Keratinocyte (primary cell): ENCODE measurements at regions not wholly inside any gene's neighbourhood (a gene's known extent, or its start where the extent isn't known, plus 50 kb on each side); places are given as distances from the start of the nearest gene placed in this dataset.

Experiments
- DNase-seq: peaks from one replicate; pipeline ENCODE4 v3.0.0-alpha.2; 2011; ENCODE audit warnings: low read depth, missing footprints, low spot score
- FAIRE-seq: peaks from 2 replicates; lab custom pipeline; 2011; peaks lifted over from hg19 to GRCh38; lab: Jason Lieb, UNC
- H2AFZ ChIP-seq: 2 replicates; pipeline ENCODE4 v1.6.0; 2012; ENCODE audit warnings: low read length, control low read depth, inconsistent platforms; ENCODE audit not compliant: control insufficient read depth
- H3K27ac ChIP-seq: 2 replicates; pipeline ENCODE4 v1.5.1; 2011; ENCODE audit warnings: low read length; ENCODE audit not compliant: control insufficient read depth, insufficient read depth
- H3K27me3 ChIP-seq: 3 replicates; pipeline ENCODE4 v1.6.0; 2011; ENCODE audit warnings: low read length; ENCODE audit not compliant: control insufficient read depth, insufficient read depth; ENCODE audit errors: extremely low read depth
- H3K36me3 ChIP-seq, 2 experiments: 2 replicates in 1 of 2; 3 replicates in 1 of 2; pipeline ENCODE4 v1.5.1; 2011; ENCODE audit warnings: low read length in 2 of 2, mild to moderate bottlenecking in 1 of 2; ENCODE audit not compliant: control insufficient read depth in 2 of 2, insufficient read depth in 2 of 2; ENCODE audit errors: extremely low read depth in 1 of 2
- H3K4me1 ChIP-seq: 3 replicates; pipeline ENCODE4 v1.5.1; 2011; ENCODE audit warnings: low read length; ENCODE audit not compliant: control insufficient read depth, insufficient read depth; ENCODE audit errors: extremely low read depth
- H3K4me2 ChIP-seq: 3 replicates; pipeline ENCODE4 v1.6.0; 2011; ENCODE audit warnings: low read depth, low read length; ENCODE audit not compliant: control insufficient read depth, insufficient read depth; ENCODE audit errors: extremely low read depth
- H3K4me3 ChIP-seq, 3 experiments: fragments of 200-600 bp in 1 of 3; sonication (generic) in 1 of 3; 2 replicates in 2 of 3; 3 replicates in 1 of 3; pipeline ENCODE4 v1.5.1; 2011 to 2016; ENCODE audit warnings: low read length in 3 of 3, mild to moderate bottlenecking in 3 of 3, control low read depth in 2 of 3, inconsistent platforms in 1 of 3, low read depth in 1 of 3, mixed read lengths in 1 of 3, mixed run types in 1 of 3, moderate library complexity in 1 of 3; ENCODE audit not compliant: control insufficient read depth in 2 of 3, insufficient read depth in 2 of 3; ENCODE audit errors: extremely low read depth in 1 of 3
- H3K79me2 ChIP-seq: 2 replicates; pipeline ENCODE4 v1.6.0; 2012; ENCODE audit warnings: low read length; ENCODE audit not compliant: control insufficient read depth, insufficient read depth
- H3K9ac ChIP-seq: 3 replicates; pipeline ENCODE4 v1.6.0; 2011; ENCODE audit warnings: low read length; ENCODE audit not compliant: control insufficient read depth, insufficient read depth; ENCODE audit errors: extremely low read depth
- H3K9me1 ChIP-seq: 3 replicates; pipeline ENCODE4 v1.6.0; 2011; ENCODE audit warnings: low read length; ENCODE audit not compliant: control insufficient read depth, insufficient read depth; ENCODE audit errors: extremely low read depth
- H3K9me3 ChIP-seq: 2 replicates; pipeline ENCODE4 v1.5.1; 2012; ENCODE audit warnings: low read depth, low read length; ENCODE audit not compliant: control insufficient read depth
- H4K20me1 ChIP-seq: 3 replicates; pipeline ENCODE4 v1.6.0; 2011; ENCODE audit warnings: low read length; ENCODE audit not compliant: control insufficient read depth, insufficient read depth; ENCODE audit errors: extremely low read depth
- CTCF ChIP-seq, 3 experiments: IDR thresholded peaks in 1 of 3; conservative IDR thresholded peaks in 1 of 3; optimal IDR thresholded peaks in 1 of 3; 2 replicates in 2 of 3; 3 replicates in 1 of 3; pipeline versions ENCODE3 to v1.5.1; 2011; ENCODE audit warnings: low read length in 3 of 3, mild to moderate bottlenecking in 3 of 3, moderate library complexity in 2 of 3, control low read depth in 1 of 3, inconsistent platforms in 1 of 3; ENCODE audit not compliant: insufficient read depth in 2 of 3; ENCODE audit errors: extremely low read depth in 1 of 3
- EZH2 ChIP-seq: IDR thresholded peaks from one replicate; pipeline ENCODE4 v1.6.1; 2012; ENCODE audit warnings: inconsistent platforms, mild to moderate bottlenecking, low read length, moderate library complexity
- dilution Hi-C: fragments of 300-500 bp; cut with MboI; formaldehyde crosslinking; loops from one replicate; pipeline ENCODE4 v1.7.0; 2020; ENCODE audit warnings: low sequenced_read_pairs; ENCODE audit not compliant: extremely low pct_ligation_motif_present

DNA sequence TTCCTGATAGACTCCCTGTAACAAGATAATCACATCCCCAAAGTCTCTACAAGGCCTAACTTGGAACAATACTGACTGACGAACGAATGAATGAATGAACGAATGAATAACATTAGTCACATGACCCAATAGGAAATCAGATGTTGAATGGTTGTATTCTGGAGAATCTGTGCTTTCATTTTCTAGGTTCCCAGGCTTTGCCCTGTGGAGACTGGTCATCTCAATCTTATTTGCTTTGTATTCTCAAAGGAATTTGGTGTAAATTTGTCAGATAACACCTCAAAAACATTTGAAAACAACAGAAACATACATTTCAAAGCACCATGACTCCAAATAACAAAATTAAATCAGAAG lies 69.6 kb upstream of the COL1A2 start:
- H4K20me1 ChIP-seq: no peaks in the 10 kb centered on the region
- no peak overlapping the region for H3K27ac ChIP-seq
- TF ChIP-seq CTCF (optimal IDR thresholded peaks at IDR 0.05 in 1 of 3, IDR thresholded peaks at IDR 0.05 in 1 of 3, conservative IDR thresholded peaks at IDR 0.05 in 1 of 3; ENCODE audit: extremely low read depth in 1 of 3, insufficient read depth in 2 of 3, low read length in 3 of 3): no peak
- no peak for TF ChIP-seq EZH2
- no peaks in the 10 kb centered on the region for H3K9me3 ChIP-seq
- H2AFZ ChIP-seq: no peak overlapping the region
- dilution Hi-C loops: no loop called here
- no peak for FAIRE-seq
- no peak overlapping the region for H3K4me2 ChIP-seq
- no peaks in the 10 kb centered on the region for H3K79me2 ChIP-seq
- no peaks in the 10 kb centered on the region for H3K4me1 ChIP-seq
- H3K9me1 ChIP-seq: no peaks in the 10 kb centered on the region
- H3K27me3 ChIP-seq: no peaks in the 10 kb centered on the region
- no peak overlapping the region for H3K4me3 ChIP-seq
- DNase-seq: no peak
- no peaks in the 10 kb centered on the region for H3K36me3 ChIP-seq
- no peak overlapping the region for H3K9ac ChIP-seq

GRCh38 chr7:94330269-94331020 lies 64.2 kb upstream of the COL1A2 start:
- dilution Hi-C loops: no loop called here
- no peak overlapping the region for H3K4me2 ChIP-seq
- no peak overlapping the region for H3K4me3 ChIP-seq
- no peak for DNase-seq
- H3K9ac ChIP-seq: no peak overlapping the region
- no peak for FAIRE-seq
- H4K20me1 ChIP-seq: no peaks in the 10 kb centered on the region
- H3K9me3 ChIP-seq: no peaks in the 10 kb centered on the region
- H2AFZ ChIP-seq: no peak overlapping the region
- H3K27me3 ChIP-seq: no peaks in the 10 kb centered on the region
- TF ChIP-seq EZH2 (no peak), CTCF (optimal IDR thresholded peaks at IDR 0.05 in 1 of 3, IDR thresholded peaks at IDR 0.05 in 1 of 3, conservative IDR thresholded peaks at IDR 0.05 in 1 of 3; ENCODE audit: extremely low read depth in 1 of 3, insufficient read depth in 2 of 3, low read length in 3 of 3) (no peak)
- no peak overlapping the region for H3K27ac ChIP-seq
- no peaks in the 10 kb centered on the region for H3K9me1 ChIP-seq
- no peaks in the 10 kb centered on the region for H3K36me3 ChIP-seq
- H3K79me2 ChIP-seq: no peaks in the 10 kb centered on the region
- H3K4me1 ChIP-seq: peaks cover 9% of the 10 kb centered on the region
